Right lung (tissue), 2 donors: ENCODE measurements at regions not wholly inside any gene's neighbourhood (a gene's known extent, or its start where the extent isn't known, plus 50 kb on each side); places are given as distances from the start of the nearest gene placed in this dataset.

Source experiments
- DNase-seq, 2 donors: peaks; one replicate each; pipeline ENCODE4 v3.0.0-alpha.2; 2013

GRCh38 chr2:165033402-165033801, 78.1 kb upstream of the SLC38A11 start:
- DNase-seq = no peak

GRCh38 chr2:165032559-165032958, 77.2 kb upstream of the SLC38A11 start:
- no peak for DNase-seq

GRCh38 chr2:165024199-165024598, 68.9 kb upstream of the SLC38A11 start:
- no peak for DNase-seq

- DNase-seq = no peak
Measured at GRCh38 chr2:165022781-165023180, 67.5 kb upstream of the SLC38A11 start.

- DNase-seq = no peak
Measured at GRCh38 chr2:165017966-165018596, 62.8 kb upstream of the SLC38A11 start.

GRCh38 chr2:165016772-165017411, 61.6 kb upstream of the SLC38A11 start:
- DNase-seq = peak in 1 of 2 donors; percentile 13

- peak in 1 of 2 donors; percentile 42 for DNase-seq
Measured at GRCh38 chr2:165015052-165015642, 59.8 kb upstream of the SLC38A11 start.

GRCh38 chr2:165013944-165014619, 58.8 kb upstream of the SLC38A11 start:
- DNase-seq = no peak

GRCh38 chr2:165011199-165011598, 55.9 kb upstream of the SLC38A11 start:
- DNase-seq = no peak

GRCh38 chr2:165010556-165010955, 55.2 kb upstream of the SLC38A11 start:
- DNase-seq = no peak

- no peak for DNase-seq
Measured at GRCh38 chr2:165009466-165009865, 54.1 kb upstream of the SLC38A11 start.

GRCh38 chr2:165008730-165009315, 53.5 kb upstream of the SLC38A11 start:
- DNase-seq = peak in 1 of 2 donors; percentile 11

- DNase-seq = no peak
Measured at GRCh38 chr2:165007161-165007744, 51.9 kb upstream of the SLC38A11 start.
